Fibroblast of the aortic adventitia (primary cell): ENCODE measurements at regions not wholly inside any gene's neighbourhood (a gene's known extent, or its start where the extent isn't known, plus 50 kb on each side); places are given as distances from the start of the nearest gene placed in this dataset.

Source experiments
- DNase-seq: peaks from one replicate; pipeline ENCODE4 v3.0.0-alpha.2; 2010; ENCODE audit warnings: low read depth
- H3K4me3 ChIP-seq: 2 replicates; pipeline ENCODE4 v1.5.1; 2011; ENCODE audit warnings: low read depth, mild to moderate bottlenecking, control low read depth, low read length, moderate library complexity
- CTCF ChIP-seq: IDR thresholded peaks from 2 replicates; pipeline ENCODE4 v1.5.1; 2011; ENCODE audit warnings: mild to moderate bottlenecking, low read length, control low read depth, inconsistent platforms; ENCODE audit not compliant: insufficient read depth

- no peak for DNase-seq
- H3K4me3 ChIP-seq = no peak overlapping the region
- no peak for TF ChIP-seq CTCF
These were observed 221.8 kb upstream of the IRX3 start for GRCh38 chr16:54508351-54508750.

GRCh38 chr16:54506741-54507500, 220.3 kb upstream of the IRX3 start:
- TF ChIP-seq CTCF = no peak
- peak; percentile 65 for DNase-seq
- no peak overlapping the region for H3K4me3 ChIP-seq

- peak; percentile 24 for DNase-seq
- no peak overlapping the region for H3K4me3 ChIP-seq
- no peak for TF ChIP-seq CTCF
These were observed 219.6 kb upstream of the IRX3 start for GRCh38 chr16:54506214-54506580.

- no peak for TF ChIP-seq CTCF
- H3K4me3 ChIP-seq = no peak overlapping the region
- peak; percentile 37 for DNase-seq
These were observed 219.1 kb upstream of the IRX3 start for GRCh38 chr16:54505549-54506213.

GRCh38 chr16:54504372-54504771, 217.8 kb upstream of the IRX3 start:
- TF ChIP-seq CTCF = no peak
- DNase-seq = no peak
- H3K4me3 ChIP-seq = no peak overlapping the region

- H3K4me3 ChIP-seq = no peak overlapping the region
- no peak for TF ChIP-seq CTCF
- no peak for DNase-seq
These were observed 217.3 kb upstream of the IRX3 start for GRCh38 chr16:54503856-54504219.
